ENCODE measurements at regions not wholly inside any gene's neighbourhood (a gene's known extent, or its start where the extent isn't known, plus 50 kb on each side); places are given as distances from the start of the nearest gene placed in this dataset.

DNA sequence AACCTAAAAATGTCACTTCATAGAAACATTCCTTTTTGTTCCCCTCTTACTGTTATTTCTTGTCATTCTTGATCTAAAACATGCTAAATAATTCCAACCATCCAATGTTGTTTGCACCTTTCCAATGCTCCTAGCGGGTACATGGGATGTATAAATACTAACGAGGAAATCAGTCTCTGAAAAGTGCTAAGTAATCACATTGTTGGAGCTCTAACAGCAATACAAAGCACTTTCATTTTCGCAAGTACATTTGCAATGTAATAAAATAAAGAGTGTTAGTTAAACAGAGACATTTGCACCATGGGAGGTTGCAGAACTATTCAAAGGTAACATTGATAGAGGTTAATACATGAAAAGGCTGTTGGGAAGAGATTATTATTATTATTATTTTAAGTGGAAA, 286.2 kb upstream of the ACVR2A start:
- no peak overlapping the region for H3K9ac ChIP-seq (ENCODE audit: insufficient read depth, low read length)
- no peaks in the 10 kb centered on the region for H3K79me2 ChIP-seq (ENCODE audit: control insufficient read depth, insufficient read depth, low read length)
- no peak overlapping the region for H3K4me2 ChIP-seq (ENCODE audit: extremely low read depth, insufficient read depth, low read length)
- H3K36me3 ChIP-seq (ENCODE audit: control insufficient read depth, insufficient read depth, low read length), result no peaks in the 10 kb centered on the region
- TF ChIP-seq, protein P1, sequence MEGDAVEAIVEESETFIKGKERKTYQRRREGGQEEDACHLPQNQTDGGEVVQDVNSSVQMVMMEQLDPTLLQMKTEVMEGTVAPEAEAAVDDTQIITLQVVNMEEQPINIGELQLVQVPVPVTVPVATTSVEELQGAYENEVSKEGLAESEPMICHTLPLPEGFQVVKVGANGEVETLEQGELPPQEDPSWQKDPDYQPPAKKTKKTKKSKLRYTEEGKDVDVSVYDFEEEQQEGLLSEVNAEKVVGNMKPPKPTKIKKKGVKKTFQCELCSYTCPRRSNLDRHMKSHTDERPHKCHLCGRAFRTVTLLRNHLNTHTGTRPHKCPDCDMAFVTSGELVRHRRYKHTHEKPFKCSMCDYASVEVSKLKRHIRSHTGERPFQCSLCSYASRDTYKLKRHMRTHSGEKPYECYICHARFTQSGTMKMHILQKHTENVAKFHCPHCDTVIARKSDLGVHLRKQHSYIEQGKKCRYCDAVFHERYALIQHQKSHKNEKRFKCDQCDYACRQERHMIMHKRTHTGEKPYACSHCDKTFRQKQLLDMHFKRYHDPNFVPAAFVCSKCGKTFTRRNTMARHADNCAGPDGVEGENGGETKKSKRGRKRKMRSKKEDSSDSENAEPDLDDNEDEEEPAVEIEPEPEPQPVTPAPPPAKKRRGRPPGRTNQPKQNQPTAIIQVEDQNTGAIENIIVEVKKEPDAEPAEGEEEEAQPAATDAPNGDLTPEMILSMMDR (conservative IDR thresholded peaks at IDR 0.05 in 1 of 2, IDR thresholded peaks at IDR 0.05 in 1 of 2; ENCODE audit: low read depth in 1 of 2, low read length in 2 of 2), result no peak
- TF ChIP-seq EZH2 (IDR thresholded peaks at IDR 0.05; ENCODE audit: low read length, missing control alignments), result no peak
- no peak overlapping the region for H2AFZ ChIP-seq (ENCODE audit: low read length)
- no peaks in the 10 kb centered on the region for H4K20me1 ChIP-seq (ENCODE audit: control insufficient read depth, extremely low read depth, insufficient read depth, low read length)
- H3K27me3 ChIP-seq (ENCODE audit: control insufficient read depth, insufficient read depth, low read length), result no peaks in the 10 kb centered on the region
- no peaks in the 10 kb centered on the region for H3K4me1 ChIP-seq (ENCODE audit: control insufficient read depth, extremely low read depth, insufficient read depth, low read length)
- DNase-seq (ENCODE audit: low read depth in 2 of 2), result no peak
- H3K9me3 ChIP-seq (ENCODE audit: control insufficient read depth, insufficient read depth, low read depth, low read length), result no peaks in the 10 kb centered on the region
- H3K4me3 ChIP-seq (replicated peaks in 1 of 4; ENCODE audit: control extremely low read depth in 1 of 4, insufficient read depth in 1 of 4, low read depth in 3 of 4, low read length in 4 of 4), result no peak overlapping the region
- no peak overlapping the region for H3K27ac ChIP-seq (ENCODE audit: insufficient read depth, low read length)

DNA sequence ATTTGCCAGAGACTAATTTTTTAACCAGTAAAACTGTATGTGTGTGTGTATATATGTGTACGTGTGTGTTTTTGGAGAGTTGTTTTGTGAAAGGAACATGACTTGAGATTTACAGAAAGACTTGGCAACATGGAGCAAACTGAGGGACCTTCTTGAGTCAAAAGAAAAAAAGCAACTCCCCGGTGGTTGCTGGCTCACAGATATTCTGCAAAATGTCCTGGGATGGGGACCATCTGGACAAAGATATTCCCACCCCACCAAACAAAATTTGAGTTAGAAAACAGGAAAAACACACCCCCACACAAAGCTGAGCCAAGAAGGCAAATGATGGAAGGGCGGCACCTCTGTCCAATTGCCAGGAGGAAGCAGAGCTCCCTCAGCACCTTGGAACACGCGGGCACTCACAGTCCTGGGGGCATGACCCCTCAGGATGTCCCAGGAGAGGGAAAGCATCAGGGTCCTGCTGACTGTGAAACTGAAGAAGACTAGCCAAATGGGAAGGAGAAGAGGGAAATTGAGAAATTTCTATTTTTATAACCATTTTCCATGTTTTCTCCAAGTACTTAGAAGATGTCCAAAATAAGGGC, 290.2 kb upstream of the ACVR2A start:
- no peak overlapping the region for H3K4me2 ChIP-seq (ENCODE audit: extremely low read depth, insufficient read depth, low read length)
- no peaks in the 10 kb centered on the region for H3K27me3 ChIP-seq (ENCODE audit: control insufficient read depth, insufficient read depth, low read length)
- H4K20me1 ChIP-seq (ENCODE audit: control insufficient read depth, extremely low read depth, insufficient read depth, low read length), result no peaks in the 10 kb centered on the region
- no peaks in the 10 kb centered on the region for H3K36me3 ChIP-seq (ENCODE audit: control insufficient read depth, insufficient read depth, low read length)
- no peaks in the 10 kb centered on the region for H3K4me1 ChIP-seq (ENCODE audit: control insufficient read depth, extremely low read depth, insufficient read depth, low read length)
- DNase-seq (ENCODE audit: low read depth in 2 of 2), result no peak
- no peak overlapping the region for H3K9ac ChIP-seq (ENCODE audit: insufficient read depth, low read length)
- H3K79me2 ChIP-seq (ENCODE audit: control insufficient read depth, insufficient read depth, low read length), result no peaks in the 10 kb centered on the region
- H3K4me3 ChIP-seq (replicated peaks in 1 of 4; ENCODE audit: control extremely low read depth in 1 of 4, insufficient read depth in 1 of 4, low read depth in 3 of 4, low read length in 4 of 4), result no peak overlapping the region
- no peak for TF ChIP-seq EZH2 (IDR thresholded peaks at IDR 0.05; ENCODE audit: low read length, missing control alignments)
- TF ChIP-seq, protein P1 (conservative IDR thresholded peaks at IDR 0.05 in 1 of 2, IDR thresholded peaks at IDR 0.05 in 1 of 2; ENCODE audit: low read depth in 1 of 2, low read length in 2 of 2), result no peak
- no peak overlapping the region for H3K27ac ChIP-seq (ENCODE audit: insufficient read depth, low read length)
- H3K9me3 ChIP-seq (ENCODE audit: control insufficient read depth, insufficient read depth, low read depth, low read length), result no peaks in the 10 kb centered on the region
- no peak overlapping the region for H2AFZ ChIP-seq (ENCODE audit: low read length)

DNA sequence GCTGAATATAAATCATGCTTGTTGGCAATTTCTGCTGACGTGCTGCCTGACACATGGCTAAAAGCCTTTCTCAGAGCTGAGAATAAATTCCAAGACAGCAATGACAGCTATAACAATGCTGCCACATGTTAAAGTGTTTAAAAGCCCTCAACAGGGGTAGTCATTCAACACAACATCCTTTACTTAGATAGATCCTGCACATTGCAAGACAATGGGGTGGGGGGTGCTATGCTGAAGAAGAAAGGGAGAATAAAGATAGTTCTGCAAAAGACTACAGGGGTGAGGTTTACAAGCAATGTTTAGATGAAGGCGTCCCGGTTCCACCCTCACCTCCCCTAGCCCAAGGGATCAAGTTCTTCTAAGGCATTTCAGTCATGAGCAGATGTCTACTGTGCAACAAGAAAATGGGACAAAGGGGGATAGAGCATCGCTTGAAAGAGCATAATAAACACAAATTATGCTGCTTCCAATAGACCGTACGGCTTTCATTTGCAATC, 291.0 kb upstream of the ACVR2A start:
- Histone ChIP-seq H3K4me1 (ENCODE audit: control insufficient read depth, extremely low read depth, insufficient read depth, low read length) (no peaks in the 10 kb centered on the region), H3K27ac (ENCODE audit: insufficient read depth, low read length) (no peak overlapping the region), H3K9me3 (ENCODE audit: control insufficient read depth, insufficient read depth, low read depth, low read length) (no peaks in the 10 kb centered on the region), H3K36me3 (ENCODE audit: control insufficient read depth, insufficient read depth, low read length) (no peaks in the 10 kb centered on the region), H2AFZ (ENCODE audit: low read length) (no peak overlapping the region), H3K4me3 (replicated peaks in 1 of 4; ENCODE audit: control extremely low read depth in 1 of 4, insufficient read depth in 1 of 4, low read depth in 3 of 4, low read length in 4 of 4) (no peak overlapping the region), H3K4me2 (ENCODE audit: extremely low read depth, insufficient read depth, low read length) (no peak overlapping the region), H4K20me1 (ENCODE audit: control insufficient read depth, extremely low read depth, insufficient read depth, low read length) (no peaks in the 10 kb centered on the region), H3K9ac (ENCODE audit: insufficient read depth, low read length) (no peak overlapping the region), H3K27me3 (ENCODE audit: control insufficient read depth, insufficient read depth, low read length) (no peaks in the 10 kb centered on the region), H3K79me2 (ENCODE audit: control insufficient read depth, insufficient read depth, low read length) (no peaks in the 10 kb centered on the region)
- no peak for TF ChIP-seq EZH2 (IDR thresholded peaks at IDR 0.05; ENCODE audit: low read length, missing control alignments)
- TF ChIP-seq, protein P1 (conservative IDR thresholded peaks at IDR 0.05 in 1 of 2, IDR thresholded peaks at IDR 0.05 in 1 of 2; ENCODE audit: low read depth in 1 of 2, low read length in 2 of 2), result no peak
- DNase-seq (ENCODE audit: low read depth in 2 of 2), result no peak

All from fibroblast of lung (primary cell).